Kidney epithelial cell (primary cell): ENCODE measurements at regions not wholly inside any gene's neighbourhood (a gene's known extent, or its start where the extent isn't known, plus 50 kb on each side); places are given as distances from the start of the nearest gene placed in this dataset.

Experiments
- DNase-seq: peaks from one replicate; pipeline ENCODE4 v3.0.0-alpha.2; 2010; ENCODE audit warnings: low read depth
- H3K27me3 ChIP-seq: 2 replicates; pipeline ENCODE4 v1.6.0; 2011; ENCODE audit warnings: low read length; ENCODE audit not compliant: control insufficient read depth, insufficient read depth
- H3K36me3 ChIP-seq: 2 replicates; pipeline ENCODE4 v1.5.1; 2011; ENCODE audit warnings: low read length; ENCODE audit not compliant: control insufficient read depth, insufficient read depth
- H3K4me3 ChIP-seq: 2 replicates; pipeline ENCODE4 v1.5.1; 2011; ENCODE audit warnings: low read depth, mild to moderate bottlenecking, control low read depth, low read length
- TF ChIP-seq, protein P1 (sequence below): IDR thresholded peaks from 2 replicates; pipeline ENCODE4 v1.5.1; 2011; ENCODE audit warnings: mild to moderate bottlenecking, moderate library complexity, low read length, control low read depth, inconsistent platforms; ENCODE audit not compliant: insufficient read depth, poor library complexity, severe bottlenecking

GRCh38 chr18:73626859-73627258 is 520.8 kb downstream of the FBXO15 start:
- TF ChIP-seq, protein P1, sequence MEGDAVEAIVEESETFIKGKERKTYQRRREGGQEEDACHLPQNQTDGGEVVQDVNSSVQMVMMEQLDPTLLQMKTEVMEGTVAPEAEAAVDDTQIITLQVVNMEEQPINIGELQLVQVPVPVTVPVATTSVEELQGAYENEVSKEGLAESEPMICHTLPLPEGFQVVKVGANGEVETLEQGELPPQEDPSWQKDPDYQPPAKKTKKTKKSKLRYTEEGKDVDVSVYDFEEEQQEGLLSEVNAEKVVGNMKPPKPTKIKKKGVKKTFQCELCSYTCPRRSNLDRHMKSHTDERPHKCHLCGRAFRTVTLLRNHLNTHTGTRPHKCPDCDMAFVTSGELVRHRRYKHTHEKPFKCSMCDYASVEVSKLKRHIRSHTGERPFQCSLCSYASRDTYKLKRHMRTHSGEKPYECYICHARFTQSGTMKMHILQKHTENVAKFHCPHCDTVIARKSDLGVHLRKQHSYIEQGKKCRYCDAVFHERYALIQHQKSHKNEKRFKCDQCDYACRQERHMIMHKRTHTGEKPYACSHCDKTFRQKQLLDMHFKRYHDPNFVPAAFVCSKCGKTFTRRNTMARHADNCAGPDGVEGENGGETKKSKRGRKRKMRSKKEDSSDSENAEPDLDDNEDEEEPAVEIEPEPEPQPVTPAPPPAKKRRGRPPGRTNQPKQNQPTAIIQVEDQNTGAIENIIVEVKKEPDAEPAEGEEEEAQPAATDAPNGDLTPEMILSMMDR, result no peak
- Histone ChIP-seq H3K4me3 (no peak overlapping the region), H3K36me3 (no peaks in the 10 kb centered on the region), H3K27me3 (no peaks in the 10 kb centered on the region)
- no peak for DNase-seq

DNA sequence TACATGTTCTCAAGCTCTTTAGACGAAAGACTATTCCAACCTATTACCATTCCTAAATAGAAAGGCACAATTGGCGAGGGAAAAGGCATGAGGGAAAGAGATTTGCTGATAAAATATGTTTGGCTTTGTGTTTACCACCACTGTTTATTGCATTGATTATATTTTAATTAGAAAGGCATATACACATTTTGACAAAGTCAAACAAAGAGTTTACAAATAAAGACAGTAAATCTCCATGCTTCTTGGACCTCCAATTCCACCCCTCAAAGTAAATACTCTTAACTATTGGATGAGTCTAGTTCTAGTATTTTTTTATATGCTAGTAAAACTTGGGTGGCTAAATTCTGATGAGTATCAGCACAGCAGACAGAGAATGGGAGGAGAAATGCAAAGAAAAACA is 521.4 kb downstream of the FBXO15 start:
- H3K4me3 ChIP-seq, result no peak overlapping the region
- no peak for DNase-seq
- TF ChIP-seq, protein P1, result no peak
- no peaks in the 10 kb centered on the region for H3K36me3 ChIP-seq
- no peaks in the 10 kb centered on the region for H3K27me3 ChIP-seq

DNA sequence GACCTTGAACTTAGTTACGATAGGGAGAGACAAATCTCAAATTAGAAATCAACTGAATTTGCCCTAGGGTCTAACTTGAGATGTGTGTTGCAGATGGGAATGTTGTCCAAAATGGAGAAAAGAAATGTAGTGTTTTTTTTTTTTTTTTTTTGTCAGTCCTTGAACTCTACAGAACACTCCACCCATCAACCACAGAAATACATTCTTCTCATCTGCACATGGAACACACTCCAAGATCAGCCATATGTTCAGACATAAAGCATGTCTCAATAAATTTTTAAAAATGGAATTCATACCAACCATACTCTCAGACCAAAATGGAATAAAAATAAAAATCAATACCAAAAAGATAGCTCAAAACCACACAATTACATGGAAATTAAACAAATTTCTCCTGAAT is 526.5 kb downstream of the FBXO15 start:
- DNase-seq, result no peak
- Histone ChIP-seq H3K27me3 (no peaks in the 10 kb centered on the region), H3K36me3 (no peaks in the 10 kb centered on the region), H3K4me3 (no peak overlapping the region)
- TF ChIP-seq, protein P1, result no peak

DNA sequence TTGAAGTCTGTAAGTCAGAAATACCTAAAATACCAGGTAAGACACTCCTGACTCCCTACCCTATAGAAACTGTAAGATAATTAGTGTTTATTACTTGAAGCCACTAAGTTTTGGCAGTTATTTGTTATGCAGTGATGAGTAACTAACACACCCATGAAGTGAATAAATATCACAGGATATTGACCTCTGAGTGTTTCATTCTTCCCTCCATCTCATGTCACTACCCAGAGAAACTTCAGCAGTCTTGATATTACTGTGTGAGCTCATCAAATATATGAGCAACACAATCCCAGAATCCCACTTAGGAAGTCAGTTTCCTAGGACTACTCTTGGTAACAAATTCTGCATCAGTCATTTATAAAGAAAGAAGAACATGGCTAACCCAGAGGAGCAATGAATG is 529.7 kb downstream of the FBXO15 start:
- H3K27me3 ChIP-seq, result no peaks in the 10 kb centered on the region
- H3K36me3 ChIP-seq, result no peaks in the 10 kb centered on the region
- no peak for DNase-seq
- TF ChIP-seq, protein P1, result no peak
- H3K4me3 ChIP-seq, result no peak overlapping the region

GRCh38 chr18:73615506-73615905 is 532.1 kb downstream of the FBXO15 start:
- Histone ChIP-seq H3K4me3 (no peak overlapping the region), H3K27me3 (no peaks in the 10 kb centered on the region), H3K36me3 (no peaks in the 10 kb centered on the region)
- TF ChIP-seq, protein P1, result no peak
- DNase-seq, result no peak

DNA sequence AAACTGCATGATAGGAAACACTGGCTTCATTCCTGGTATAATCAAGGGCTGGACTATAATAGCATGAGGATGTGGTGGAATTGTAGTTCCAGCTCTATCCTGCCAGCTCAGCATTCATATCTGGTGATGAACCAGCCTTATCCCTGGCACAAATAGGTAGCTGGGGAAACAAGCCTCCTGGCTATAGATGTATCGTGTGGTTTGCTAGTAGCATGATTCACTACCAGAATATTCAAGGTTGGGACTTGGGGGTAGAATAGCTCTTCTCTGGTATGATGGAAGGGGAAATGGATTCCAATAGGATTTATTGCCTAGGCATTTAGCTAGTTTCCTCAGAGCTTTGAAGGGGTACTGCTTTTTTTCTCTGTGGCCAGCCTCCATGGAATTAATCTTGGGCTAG is 532.8 kb downstream of the FBXO15 start:
- TF ChIP-seq, protein P1, result no peak
- Histone ChIP-seq H3K27me3 (no peaks in the 10 kb centered on the region), H3K4me3 (no peak overlapping the region), H3K36me3 (no peaks in the 10 kb centered on the region)
- DNase-seq, result peak; percentile 83
